Mammary epithelial cell (primary cell): ENCODE measurements at regions not wholly inside any gene's neighbourhood (a gene's known extent, or its start where the extent isn't known, plus 50 kb on each side); places are given as distances from the start of the nearest gene placed in this dataset.

Experiments used
- CTCF ChIP-seq, 2 donors: IDR thresholded peaks in 1 of 2; conservative IDR thresholded peaks in 1 of 2; 2 replicates each; pipeline ENCODE4 v1.5.1; 2011 to 2012; ENCODE audit warnings: inconsistent platforms in 2 of 2, low read length in 2 of 2, mild to moderate bottlenecking in 2 of 2, control low read depth in 1 of 2, low read depth in 1 of 2; ENCODE audit not compliant: insufficient read depth in 1 of 2; ENCODE audit errors: extremely low read depth in 1 of 2
- EZH2 ChIP-seq: IDR thresholded peaks from 2 replicates; pipeline ENCODE4 v1.6.1; 2012; ENCODE audit warnings: low read length, inconsistent platforms, borderline replicate concordance

- TF ChIP-seq CTCF (conservative IDR thresholded peaks at IDR 0.05 in 1 of 2, IDR thresholded peaks at IDR 0.05 in 1 of 2; ENCODE audit: extremely low read depth in 1 of 2, insufficient read depth in 1 of 2, low read depth in 1 of 2, low read length in 2 of 2) (no peak), EZH2 (no peak)
These were observed 441.1 kb downstream of the PTH2R start for GRCh38 chr2:208847651-208848050.
